Smooth muscle cell of the brain vasculature (primary cell): ENCODE measurements at regions not wholly inside any gene's neighbourhood (a gene's known extent, or its start where the extent isn't known, plus 50 kb on each side); places are given as distances from the start of the nearest gene placed in this dataset.
"Not testable (repeated sequence)": the region's sequence is repeated elsewhere in the genome, so short reads cannot be mapped to it uniquely, and the experiment has no call there.

ENCODE experiments used
- DNase-seq: peaks from one replicate; pipeline ENCODE4 v3.0.0-alpha.2; 2012; ENCODE audit warnings: low read depth, low spot score

- DNase-seq = not testable (repeated sequence)
Measured at GRCh38 chr3:29182828-29183227, 98.0 kb upstream of the RBMS3 start.

GRCh38 chr3:29183346-29184087, 97.4 kb upstream of the RBMS3 start:
- DNase-seq = no peak

GRCh38 chr3:29185706-29186105, 95.2 kb upstream of the RBMS3 start:
- DNase-seq = no peak

GRCh38 chr3:29186131-29186599, 94.7 kb upstream of the RBMS3 start:
- no peak for DNase-seq

GRCh38 chr3:29186982-29187725, 93.7 kb upstream of the RBMS3 start:
- no peak for DNase-seq

- DNase-seq = no peak
Measured at GRCh38 chr3:29189328-29189727, 91.5 kb upstream of the RBMS3 start.

- DNase-seq = no peak
Measured at GRCh38 chr3:29194139-29194538, 86.7 kb upstream of the RBMS3 start.

- no peak for DNase-seq
Measured at GRCh38 chr3:29195056-29195455, 85.8 kb upstream of the RBMS3 start.

- DNase-seq = no peak
Measured at GRCh38 chr3:29201604-29202003, 79.3 kb upstream of the RBMS3 start.

GRCh38 chr3:29202378-29202777, 78.5 kb upstream of the RBMS3 start:
- no peak for DNase-seq

- DNase-seq = no peak
Measured at GRCh38 chr3:29203851-29204250, 77.0 kb upstream of the RBMS3 start.

GRCh38 chr3:29207427-29207826, 73.4 kb upstream of the RBMS3 start:
- DNase-seq = no peak

- DNase-seq = no peak
Measured at GRCh38 chr3:29212789-29213433, 68.0 kb upstream of the RBMS3 start.

- no peak for DNase-seq
Measured at GRCh38 chr3:29214009-29214658, 66.7 kb upstream of the RBMS3 start.

- no peak for DNase-seq
Measured at GRCh38 chr3:29215948-29216347, 64.9 kb upstream of the RBMS3 start.

GRCh38 chr3:29226706-29227105, 54.2 kb upstream of the RBMS3 start:
- DNase-seq = peak; percentile 15

GRCh38 chr3:29227307-29227706, 53.6 kb upstream of the RBMS3 start:
- no peak for DNase-seq
